GM13977 (cell line): ENCODE measurements at regions not wholly inside any gene's neighbourhood (a gene's known extent, or its start where the extent isn't known, plus 50 kb on each side); places are given as distances from the start of the nearest gene placed in this dataset.

Experiments used
- DNase-seq: peaks from one replicate; pipeline ENCODE4 v3.0.0; 2012; ENCODE audit warnings: low spot score
- CTCF ChIP-seq: IDR thresholded peaks from 2 replicates; pipeline ENCODE4 v1.5.1; 2012; ENCODE audit warnings: mild to moderate bottlenecking, control low read depth; ENCODE audit not compliant: insufficient read depth; ENCODE audit errors: extremely low read depth, missing control alignments
- in situ Hi-C: fragments of 300-500 bp; cut with MboI; formaldehyde crosslinking; loops from one replicate; pipeline ENCODE4 v1.12.0; 2022; ENCODE audit warnings: low sequenced_read_pairs, low pct_unique_long_range_greater_than_20kb, mixed read lengths, inconsistent platforms; ENCODE audit not compliant: unreplicated experiment

GRCh38 chr4:116923389-116923788 is 162.0 kb downstream of the TRAM1L1 start:
- in situ Hi-C loops: no loop called here
- no peak for TF ChIP-seq CTCF
- no peak for DNase-seq

GRCh38 chr4:116913451-116913850 is 171.9 kb downstream of the TRAM1L1 start:
- no peak for TF ChIP-seq CTCF
- in situ Hi-C loops: no loop called here
- no peak for DNase-seq

- no peak for DNase-seq
- in situ Hi-C loops: no loop called here
- no peak for TF ChIP-seq CTCF
Measured at GRCh38 chr4:116906758-116907157, 178.6 kb downstream of the TRAM1L1 start.

GRCh38 chr4:116899561-116899960 is 185.8 kb downstream of the TRAM1L1 start:
- in situ Hi-C loops: no loop called here
- TF ChIP-seq CTCF: no peak
- no peak for DNase-seq

- no peak for TF ChIP-seq CTCF
- in situ Hi-C loops: no loop called here
- no peak for DNase-seq
Measured at GRCh38 chr4:116885579-116885978, 199.8 kb downstream of the TRAM1L1 start.

GRCh38 chr4:116882503-116882902 is 202.9 kb downstream of the TRAM1L1 start:
- no peak for TF ChIP-seq CTCF
- DNase-seq: no peak
- in situ Hi-C loops: no loop called here

- in situ Hi-C loops: no loop called here
- DNase-seq: no peak
- TF ChIP-seq CTCF: no peak
Measured at GRCh38 chr4:116881077-116881476, 204.3 kb downstream of the TRAM1L1 start.
